Epidermal melanocyte (primary cell): ENCODE measurements at regions not wholly inside any gene's neighbourhood (a gene's known extent, or its start where the extent isn't known, plus 50 kb on each side); places are given as distances from the start of the nearest gene placed in this dataset.

Experiments used
- DNase-seq: peaks from one replicate; pipeline ENCODE4 v3.0.0; 2011; ENCODE audit warnings: low spot score; ENCODE audit not compliant: insufficient read length

- DNase-seq: no peak
These were observed 859.4 kb upstream of the NR2F2 start for GRCh38 chr15:95470997-95471689.

DNA sequence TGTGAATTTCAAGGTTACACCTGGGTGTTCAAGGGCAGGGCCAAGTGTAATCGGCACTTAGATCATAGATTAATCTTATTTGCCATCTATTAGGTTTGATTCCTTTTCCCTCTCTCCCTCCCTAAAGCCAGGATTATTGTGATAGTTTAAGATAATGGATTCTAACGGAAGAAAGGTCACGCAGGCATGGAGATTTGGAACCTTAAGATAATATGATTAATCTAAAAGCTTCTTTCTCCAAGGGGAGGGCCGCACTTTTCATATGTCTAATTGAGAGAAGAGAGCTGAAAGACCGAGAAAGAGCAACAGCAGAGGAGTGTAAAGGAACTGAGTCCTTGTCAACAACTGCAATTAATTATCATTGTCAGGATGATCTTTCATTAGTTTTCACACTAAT, 858.8 kb upstream of the NR2F2 start:
- no peak for DNase-seq

DNA sequence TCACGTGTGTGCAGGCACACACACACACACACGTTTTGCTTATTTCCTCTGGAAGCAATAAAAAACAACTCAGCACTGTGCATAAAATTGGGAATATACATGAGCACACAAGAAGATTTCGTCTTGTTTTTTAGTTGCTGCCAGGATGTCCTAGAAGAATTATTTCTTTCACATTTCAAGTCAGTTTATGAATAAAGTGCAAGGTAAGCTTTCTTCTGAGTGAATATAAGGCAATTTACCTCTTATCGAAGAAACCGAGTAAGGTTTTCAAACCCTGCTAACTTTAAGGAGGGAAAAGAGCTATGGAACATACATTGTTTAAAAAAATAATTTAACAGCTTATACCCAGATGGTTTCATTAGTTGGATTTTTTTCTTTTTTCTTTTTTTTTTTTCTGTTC, 855.4 kb upstream of the NR2F2 start:
- no peak for DNase-seq

GRCh38 chr15:95479308-95479707, 851.2 kb upstream of the NR2F2 start:
- DNase-seq: no peak

DNA sequence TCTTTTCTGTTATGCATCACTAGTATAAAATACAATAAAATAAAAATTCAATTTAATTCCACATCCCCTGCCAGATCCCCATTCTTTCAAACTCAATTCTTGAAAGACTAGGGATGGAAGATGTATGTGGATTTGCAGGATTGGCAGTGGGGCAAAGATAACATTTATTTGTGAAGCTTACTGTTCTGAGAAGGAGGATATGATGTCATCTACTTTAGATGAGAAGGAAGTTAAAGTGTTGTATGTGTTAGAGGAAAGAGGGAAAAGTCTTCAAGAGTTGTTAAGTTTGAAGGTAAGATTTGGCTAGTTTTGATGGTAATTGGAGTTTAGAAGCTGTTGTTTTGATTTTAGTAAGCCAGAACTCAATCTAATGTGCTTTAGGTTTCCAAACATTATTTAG, 845.1 kb upstream of the NR2F2 start:
- no peak for DNase-seq

DNA sequence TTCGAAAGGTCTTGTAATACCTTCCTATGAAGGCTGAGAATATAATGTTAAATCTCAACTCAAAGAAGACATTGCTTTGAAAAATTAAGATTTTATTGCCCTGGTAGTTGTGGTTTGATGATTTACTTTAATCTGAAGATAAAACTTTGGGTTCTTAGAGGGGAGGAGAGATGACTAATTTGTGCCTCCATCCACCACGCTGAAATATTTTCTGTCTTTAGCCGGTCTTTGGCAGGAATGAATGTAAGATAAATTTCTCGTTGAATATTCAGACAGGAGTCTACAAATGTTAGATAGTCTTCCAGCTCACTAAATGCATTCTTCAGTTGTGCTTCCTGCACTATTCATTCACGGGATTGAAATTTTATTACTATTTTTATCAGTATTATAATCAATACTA, 844.3 kb upstream of the NR2F2 start:
- no peak for DNase-seq

DNA sequence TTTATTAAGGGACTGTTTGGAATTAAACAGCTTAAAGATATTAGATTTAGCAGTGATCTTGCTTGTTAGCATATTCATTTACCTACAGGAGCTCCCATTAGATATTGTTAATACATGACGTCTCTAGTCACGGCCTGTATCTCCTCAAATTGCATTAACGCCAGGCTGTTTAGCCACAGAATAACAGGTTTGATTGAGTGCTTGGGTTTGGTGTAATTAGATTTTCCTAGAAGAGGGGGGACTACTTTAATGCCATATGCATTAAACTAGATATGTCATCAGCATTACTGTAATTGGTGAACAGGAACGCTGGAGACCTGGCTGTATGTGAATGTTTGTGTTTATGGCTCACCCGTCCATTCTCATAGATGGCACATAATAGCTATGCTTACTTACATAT, 841.4 kb upstream of the NR2F2 start:
- DNase-seq: no peak

GRCh38 chr15:95492388-95493070, 838.0 kb upstream of the NR2F2 start:
- DNase-seq: no peak

GRCh38 chr15:95494971-95495541, 835.4 kb upstream of the NR2F2 start:
- no peak for DNase-seq

DNA sequence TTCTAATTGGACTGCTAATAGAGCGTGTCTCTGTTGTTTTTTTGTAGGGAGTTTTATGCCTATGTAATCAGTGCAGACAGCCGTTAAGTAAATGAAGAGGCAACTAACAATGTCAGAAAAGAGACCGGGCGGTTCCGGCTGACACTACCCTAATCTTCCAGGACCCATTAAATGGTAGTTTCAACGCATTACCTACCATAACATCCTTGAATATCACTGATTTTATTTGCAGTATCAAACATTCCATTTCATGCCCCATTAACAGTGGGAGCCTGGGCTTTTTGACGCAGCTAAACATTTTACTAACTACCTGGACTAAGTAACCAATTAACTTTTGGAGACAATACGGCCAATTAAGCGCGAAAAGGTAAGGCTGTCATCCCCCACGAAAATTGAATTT, 832.9 kb upstream of the NR2F2 start:
- DNase-seq: no peak

DNA sequence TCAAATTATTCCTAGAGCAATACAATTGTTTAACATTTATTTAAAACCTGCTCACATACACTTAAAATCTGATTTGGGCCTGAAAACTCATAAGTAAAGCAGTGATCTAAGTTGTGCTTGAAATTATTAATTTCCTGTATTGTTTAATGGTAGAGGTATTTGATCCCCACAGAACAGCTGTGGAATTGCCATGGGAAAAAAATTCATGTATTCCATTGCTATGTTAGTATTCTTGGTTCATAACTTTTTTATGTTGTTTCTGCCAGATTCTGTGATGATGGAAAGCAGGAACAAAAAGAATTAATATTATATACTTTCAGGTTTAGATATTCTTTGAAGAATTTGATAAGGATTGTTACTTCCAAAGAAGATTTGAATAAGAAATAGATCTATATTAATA, 831.5 kb upstream of the NR2F2 start:
- DNase-seq: no peak

GRCh38 chr15:95499397-95499796, 831.1 kb upstream of the NR2F2 start:
- no peak for DNase-seq

- no peak for DNase-seq
These were observed 828.6 kb upstream of the NR2F2 start for GRCh38 chr15:95501865-95502264.

DNA sequence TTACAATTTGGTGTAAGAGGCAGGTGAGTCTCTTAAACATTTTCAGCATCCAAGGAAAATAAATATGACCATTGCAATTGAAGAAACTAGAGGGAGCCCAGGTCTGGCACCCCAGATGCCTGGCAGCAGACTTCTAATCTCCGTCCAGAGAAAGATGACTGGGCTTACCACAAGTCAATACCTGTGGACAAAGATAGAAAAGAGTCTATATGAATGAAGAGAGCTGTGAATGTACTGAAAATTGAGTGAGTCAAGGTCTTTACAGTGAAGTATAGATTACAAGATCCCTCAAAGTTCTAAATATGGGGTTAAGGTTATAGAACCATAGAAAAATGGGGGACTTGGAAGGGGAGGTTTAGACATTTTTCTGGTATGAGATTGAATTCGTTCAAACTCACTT, 827.4 kb upstream of the NR2F2 start:
- no peak for DNase-seq

GRCh38 chr15:95503640-95504225, 826.8 kb upstream of the NR2F2 start:
- no peak for DNase-seq

DNA sequence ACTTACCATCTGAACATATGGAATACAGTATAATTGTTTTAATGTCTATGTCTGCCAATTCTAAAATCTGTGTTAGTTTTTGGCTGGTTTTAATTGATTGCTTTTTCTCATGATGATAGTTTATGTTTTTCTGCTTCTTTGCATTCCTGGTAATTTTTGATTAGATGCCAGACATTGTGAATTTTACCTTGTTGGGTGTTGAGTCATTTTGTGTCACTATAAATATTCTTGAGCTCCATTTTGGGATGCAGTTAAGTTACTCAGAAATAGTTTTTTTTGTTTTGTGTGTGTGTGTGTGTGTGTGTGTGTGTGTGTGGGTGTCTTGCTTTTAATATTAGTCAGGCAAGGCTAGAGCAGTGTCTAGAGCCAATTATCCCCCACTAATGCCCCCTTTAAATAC, 818.8 kb upstream of the NR2F2 start:
- DNase-seq: no peak

GRCh38 chr15:95512906-95513305, 817.6 kb upstream of the NR2F2 start:
- DNase-seq: no peak

DNA sequence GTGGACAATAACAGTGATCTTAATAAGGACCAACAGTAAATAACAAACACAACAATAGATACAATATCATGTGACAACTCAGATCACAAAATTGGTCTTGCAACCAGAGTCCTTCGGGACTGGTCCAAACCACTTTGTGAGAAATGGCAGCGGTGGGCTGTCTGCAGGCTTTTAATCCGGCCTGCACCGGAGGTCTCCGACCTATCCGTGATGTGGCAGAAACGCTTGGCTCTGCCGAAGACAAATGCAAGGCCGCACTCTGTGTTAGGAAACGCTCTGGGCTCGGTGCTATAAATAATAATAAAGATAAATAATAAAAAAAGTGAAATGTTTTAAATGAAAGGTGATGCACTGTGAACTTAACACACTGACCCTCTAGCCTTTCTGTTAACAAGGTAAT, 810.6 kb upstream of the NR2F2 start:
- DNase-seq: no peak

GRCh38 chr15:95520511-95520910, 810.0 kb upstream of the NR2F2 start:
- no peak for DNase-seq

- no peak for DNase-seq
These were observed 809.6 kb upstream of the NR2F2 start for GRCh38 chr15:95520922-95521321.

DNA sequence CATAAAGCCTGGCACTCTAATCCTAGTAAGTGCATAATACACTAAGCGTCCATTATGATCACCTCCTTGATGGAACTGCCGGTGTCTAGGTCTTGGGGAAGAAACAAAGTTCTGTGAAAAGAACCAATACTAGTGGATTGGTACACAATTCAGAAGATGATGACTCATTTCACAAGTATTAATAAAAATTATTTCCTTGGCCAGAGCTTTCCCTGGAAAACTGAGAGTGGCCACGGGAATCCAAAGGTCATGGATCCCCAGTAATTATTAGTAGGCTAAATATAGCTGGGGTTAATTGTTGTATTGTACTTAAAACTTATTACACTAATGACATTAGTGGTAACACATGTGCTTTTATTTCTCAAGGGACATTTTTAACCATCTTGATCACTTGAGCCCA, 808.0 kb upstream of the NR2F2 start:
- DNase-seq: no peak

DNA sequence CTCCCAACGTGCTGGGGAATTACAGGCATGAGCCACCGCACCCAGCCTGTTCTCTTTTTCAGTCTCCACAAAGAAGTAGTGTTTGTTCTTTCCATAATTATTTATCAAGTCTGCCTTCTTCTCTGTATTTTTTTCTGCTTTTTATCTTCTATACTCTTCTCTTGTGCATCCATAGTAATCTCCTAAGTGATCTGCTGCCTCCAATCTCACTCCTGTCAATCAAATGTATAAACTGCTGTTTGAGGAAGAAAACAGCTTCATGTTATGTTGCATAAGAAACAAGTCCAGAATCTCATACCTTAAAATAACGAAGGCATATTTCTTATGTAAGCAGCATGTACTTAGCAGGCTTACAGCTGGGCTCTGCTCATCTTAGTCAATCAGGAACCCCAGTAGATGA, 801.6 kb upstream of the NR2F2 start:
- no peak for DNase-seq

- no peak for DNase-seq
These were observed 793.9 kb upstream of the NR2F2 start for GRCh38 chr15:95536638-95537037.
